Natural killer cell (primary cell): ENCODE measurements at regions not wholly inside any gene's neighbourhood (a gene's known extent, or its start where the extent isn't known, plus 50 kb on each side); places are given as distances from the start of the nearest gene placed in this dataset.

Experiments
- ATAC-seq, 3 donors: fragments of 150-1000 bp in 2 of 3; fragments of 200-7000 bp in 1 of 3; cut with Tn5 transposase; 1 replicate in 1 of 3; 2 replicates in 2 of 3; pipeline ENCODE4 v1.10.0; 2021; ENCODE audit warnings: mild to moderate bottlenecking in 2 of 3, moderate library complexity in 2 of 3
- DNase-seq, 2 donors: peaks; one replicate each; pipeline versions ENCODE4 v3.0.0 to v3.0.0-alpha.2; 2013 to 2021; ENCODE audit warnings: mixed read lengths in 1 of 2
- H3K27ac ChIP-seq: one replicate; pipeline ENCODE4 v1.5.1; 2013; ENCODE audit warnings: mild to moderate bottlenecking, low read length
- H3K27me3 ChIP-seq: one replicate; pipeline ENCODE4 v1.6.1; 2013; ENCODE audit warnings: low read length; ENCODE audit not compliant: control insufficient read depth, insufficient read depth
- H3K36me3 ChIP-seq: one replicate; pipeline ENCODE4 v1.6.1; 2013; ENCODE audit warnings: low read length; ENCODE audit not compliant: control insufficient read depth, insufficient read depth
- H3K4me1 ChIP-seq: one replicate; pipeline ENCODE4 v1.6.1; 2013; ENCODE audit warnings: low read length; ENCODE audit not compliant: control insufficient read depth, insufficient read depth
- H3K4me3 ChIP-seq: one replicate; pipeline ENCODE4 v1.5.1; 2013; ENCODE audit warnings: low read length
- H3K9me3 ChIP-seq: one replicate; pipeline ENCODE4 v1.6.1; 2013; ENCODE audit warnings: low read length; ENCODE audit not compliant: control insufficient read depth, insufficient read depth
- H3K27ac Mint-ChIP-seq, 2 donors: one replicate each; pipeline ENCODE4 v1.8.0; 2022; ENCODE audit warnings: mild to moderate bottlenecking in 2 of 2, mixed read lengths in 2 of 2, moderate library complexity in 1 of 2
- H3K27me3 Mint-ChIP-seq, 2 donors: one replicate each; pipeline ENCODE4 v1.8.0; 2022; ENCODE audit warnings: low read depth in 2 of 2, mixed read lengths in 2 of 2
- H3K36me3 Mint-ChIP-seq: one replicate; pipeline ENCODE4 v1.8.0; 2022; ENCODE audit warnings: mixed read lengths
- H3K4me1 Mint-ChIP-seq, 2 donors: one replicate each; pipeline ENCODE4 v1.8.0; 2022; ENCODE audit warnings: mixed read lengths in 2 of 2
- H3K4me3 Mint-ChIP-seq: one replicate; pipeline ENCODE4 v1.8.0; 2022; ENCODE audit warnings: mild to moderate bottlenecking, moderate library complexity, mixed read lengths
- H3K9me3 Mint-ChIP-seq, 2 donors: one replicate each; pipeline ENCODE4 v1.8.0; 2022; ENCODE audit warnings: mixed read lengths in 2 of 2
- CTCF ChIP-seq: fragments of 200-600 bp; IDR thresholded peaks from one replicate; pipeline ENCODE4 v1.8.0; 2022; ENCODE audit warnings: antibody characterized with exemption
- WGBS: methylation state at CpG from one replicate; pipeline ENCODE4 v1.1.7; 2013; ENCODE audit warnings: missing lambda C conversion rate; ENCODE audit not compliant: insufficient coverage; 5-methylcytosine and 5-hydroxymethylcytosine counted together
- intact Hi-C: fragments of 100-400 bp; cut with micrococcal nuclease; formaldehyde crosslinking; loops from one replicate; pipeline ENCODE4 v1.14.2; 2022

- H3K4me3 Mint-ChIP-seq: no peak overlapping the region
- no peaks in the 10 kb centered on the region for H3K36me3 Mint-ChIP-seq
- ATAC-seq (no peak), DNase-seq (no peak)
- no peaks in the 10 kb centered on the region for H3K4me1 ChIP-seq
- H3K27me3 Mint-ChIP-seq: peaks cover 0 to 19% of the 10 kb centered on the region in 2 donors
- H3K9me3 ChIP-seq: no peaks in the 10 kb centered on the region
- no peak for TF ChIP-seq CTCF
- no peaks in the 10 kb centered on the region for H3K4me1 Mint-ChIP-seq
- H3K36me3 ChIP-seq: no peaks in the 10 kb centered on the region
- H3K27ac Mint-ChIP-seq: no peak overlapping the region
- intact Hi-C loops: loop anchor here (10.0 kb wide), 1 partner anchor 57 kb away; no protein-coding TSS in a partner anchor
- no peak overlapping the region for H3K4me3 ChIP-seq
- H3K27ac ChIP-seq: no peak overlapping the region
- H3K9me3 Mint-ChIP-seq: no peaks in the 10 kb centered on the region
- H3K27me3 ChIP-seq: no peaks in the 10 kb centered on the region
These were observed 144.8 kb upstream of the NDUFV2 start for GRCh38 chr18:8957731-8958130.

GRCh38 chr18:8958660-8959059 is 143.8 kb upstream of the NDUFV2 start:
- intact Hi-C loops: loop anchor here (10.0 kb wide), 1 partner anchor 56 kb away; no protein-coding TSS in a partner anchor
- no peaks in the 10 kb centered on the region for H3K4me1 ChIP-seq
- Mint-ChIP-seq H3K4me1 (no peaks in the 10 kb centered on the region), H3K9me3 (no peaks in the 10 kb centered on the region), H3K27me3 (peaks cover 3 to 19% of the 10 kb centered on the region in 2 donors), H3K36me3 (no peaks in the 10 kb centered on the region), H3K27ac (no peak overlapping the region), H3K4me3 (no peak overlapping the region)
- no peak overlapping the region for H3K4me3 ChIP-seq
- H3K27ac ChIP-seq: no peak overlapping the region
- ATAC-seq: no peak
- no peaks in the 10 kb centered on the region for H3K36me3 ChIP-seq
- DNase-seq: no peak
- no peaks in the 10 kb centered on the region for H3K27me3 ChIP-seq
- no peak for TF ChIP-seq CTCF
- WGBS: 94% methylated on average over 2 of the region's 3 CpGs
- H3K9me3 ChIP-seq: no peaks in the 10 kb centered on the region

- Mint-ChIP-seq H3K27ac (no peak overlapping the region), H3K4me1 (no peaks in the 10 kb centered on the region), H3K4me3 (no peak overlapping the region), H3K27me3 (peaks cover 3 to 19% of the 10 kb centered on the region in 2 donors), H3K9me3 (no peaks in the 10 kb centered on the region), H3K36me3 (no peaks in the 10 kb centered on the region)
- intact Hi-C loops: loop anchor here (10.0 kb wide), 1 partner anchor 55 kb away; no protein-coding TSS in a partner anchor
- DNase-seq: no peak
- Histone ChIP-seq H3K4me1 (no peaks in the 10 kb centered on the region), H3K4me3 (no peak overlapping the region), H3K36me3 (no peaks in the 10 kb centered on the region), H3K27me3 (no peaks in the 10 kb centered on the region), H3K9me3 (no peaks in the 10 kb centered on the region), H3K27ac (no peak overlapping the region)
- no peak for TF ChIP-seq CTCF
- 93% methylated on average over 7 of the region's 8 CpGs for WGBS
- ATAC-seq: no peak
These were observed 142.9 kb upstream of the NDUFV2 start for GRCh38 chr18:8959551-8960135.
